HG03469 (cell line): ENCODE measurements at regions not wholly inside any gene's neighbourhood (a gene's known extent, or its start where the extent isn't known, plus 50 kb on each side); places are given as distances from the start of the nearest gene placed in this dataset.

ENCODE experiments used
- ATAC-seq: cut with Tn5 transposase; IDR thresholded peaks from one replicate; pipeline ENCODE4 v1.9.1; 2021; ENCODE audit warnings: mild to moderate bottlenecking, moderate library complexity, moderate number of reproducible peaks; ENCODE audit not compliant: unreplicated experiment

- no peak for ATAC-seq
Observed at GRCh38 chr10:83921984-83922860, 217.1 kb upstream of the GHITM start.

- ATAC-seq, result no peak
Observed at GRCh38 chr10:83925133-83925532, 214.2 kb upstream of the GHITM start.

GRCh38 chr10:83926606-83927005 is 212.7 kb upstream of the GHITM start:
- ATAC-seq, result no peak

- no peak for ATAC-seq
Observed at GRCh38 chr10:83927166-83927565, 212.1 kb upstream of the GHITM start.

- ATAC-seq, result no peak
Observed at GRCh38 chr10:83929399-83929798, 209.9 kb upstream of the GHITM start.

GRCh38 chr10:83931669-83932068 is 207.6 kb upstream of the GHITM start:
- no peak for ATAC-seq

GRCh38 chr10:83932245-83932644 is 207.1 kb upstream of the GHITM start:
- ATAC-seq, result no peak

GRCh38 chr10:83934062-83934461 is 205.2 kb upstream of the GHITM start:
- ATAC-seq, result no peak

GRCh38 chr10:83934641-83935338 is 204.5 kb upstream of the GHITM start:
- ATAC-seq, result no peak

- ATAC-seq, result no peak
Observed at GRCh38 chr10:83935339-83935736, 204.0 kb upstream of the GHITM start.

GRCh38 chr10:83935911-83936310 is 203.4 kb upstream of the GHITM start:
- ATAC-seq, result no peak

GRCh38 chr10:83937161-83937560 is 202.1 kb upstream of the GHITM start:
- ATAC-seq, result no peak

- ATAC-seq, result no peak
Observed at GRCh38 chr10:83937826-83938225, 201.5 kb upstream of the GHITM start.

GRCh38 chr10:83941189-83941588 is 198.1 kb upstream of the GHITM start:
- ATAC-seq, result no peak

GRCh38 chr10:83942410-83942809 is 196.9 kb upstream of the GHITM start:
- ATAC-seq, result no peak

- ATAC-seq, result no peak
Observed at GRCh38 chr10:83943049-83943448, 196.3 kb upstream of the GHITM start.

- no peak for ATAC-seq
Observed at GRCh38 chr10:83943920-83944319, 195.4 kb upstream of the GHITM start.

- no peak for ATAC-seq
Observed at GRCh38 chr10:83945982-83946718, 193.2 kb upstream of the GHITM start.

- no peak for ATAC-seq
Observed at GRCh38 chr10:83952314-83952713, 187.0 kb upstream of the GHITM start.

- ATAC-seq, result no peak
Observed at GRCh38 chr10:83953589-83953988, 185.7 kb upstream of the GHITM start.

GRCh38 chr10:83954193-83954799 is 185.0 kb upstream of the GHITM start:
- ATAC-seq, result no peak
